Uterus (tissue), 3 donors: ENCODE measurements at regions not wholly inside any gene's neighbourhood (a gene's known extent, or its start where the extent isn't known, plus 50 kb on each side); places are given as distances from the start of the nearest gene placed in this dataset.

Source experiments
- DNase-seq, 2 donors: peaks; one replicate each; pipeline ENCODE4 v3.0.0-alpha.2; 2019 to 2020
- H3K27ac ChIP-seq, 2 donors: fragments of 200-600 bp; sonication (generic); 1 replicate in 1 of 2; 2 replicates in 1 of 2; pipeline ENCODE4 v1.5.1; 2016 to 2018
- H3K27me3 ChIP-seq, 2 donors: fragments of 200-600 bp; sonication (generic); one replicate each; pipeline ENCODE4 v1.5.1; 2018 to 2019; ENCODE audit warnings: control low read depth in 1 of 2
- H3K36me3 ChIP-seq, 2 donors: fragments of 200-600 bp; sonication (generic); one replicate each; pipeline ENCODE4 v1.5.1; 2019; ENCODE audit warnings: control low read depth in 1 of 2
- H3K4me1 ChIP-seq, 2 donors: fragments of 200-600 bp; sonication (generic); one replicate each; pipeline ENCODE4 v1.5.1; 2018 to 2019; ENCODE audit warnings: control low read depth in 1 of 2
- H3K4me3 ChIP-seq, 2 donors: fragments of 200-600 bp; sonication (generic); 1 replicate in 1 of 2; 2 replicates in 1 of 2; pipeline ENCODE4 v1.5.1; 2018 to 2019; ENCODE audit warnings: mild to moderate bottlenecking in 1 of 2
- H3K9me3 ChIP-seq, 2 donors: fragments of 200-600 bp; sonication (generic); one replicate each; pipeline ENCODE4 v1.5.1; 2019; ENCODE audit warnings: control low read depth in 1 of 2
- CTCF ChIP-seq, 4 experiments: fragments of 200-600 bp in 2 of 4; fragments of 450-650 bp in 2 of 4; sonication (generic) in 2 of 4; IDR thresholded peaks; one replicate each; pipeline ENCODE4 v1.5.1; 2016 to 2019; ENCODE audit warnings: antibody characterized with exemption in 4 of 4, mild to moderate bottlenecking in 2 of 4, moderate library complexity in 1 of 4
- POLR2A ChIP-seq, 2 donors: fragments of 450-650 bp; IDR thresholded peaks; one replicate each; pipeline ENCODE4 v1.6.1; 2016; ENCODE audit warnings: antibody characterized with exemption in 2 of 2, mild to moderate bottlenecking in 1 of 2, moderate library complexity in 1 of 2
- intact Hi-C: fragments of 100-400 bp; cut with DNase I; formaldehyde crosslinking; loops from one replicate; pipeline ENCODE4 v1.15.1; 2023; ENCODE audit warnings: low total_unique reads
- donor health status: DM: yes; HTN: yes; CAD: no.

GRCh38 chr18:11323359-11323819 lies 174.0 kb upstream of the PIEZO2 start:
- Histone ChIP-seq H3K4me1 (no peaks in the 10 kb centered on the region), H3K4me3 (no peak overlapping the region), H3K27me3 (no peaks in the 10 kb centered on the region), H3K27ac (no peak overlapping the region), H3K36me3 (no peaks in the 10 kb centered on the region), H3K9me3 (no peaks in the 10 kb centered on the region)
- no peak for DNase-seq
- TF ChIP-seq CTCF (IDR thresholded peaks at IDR 0.05) (no peak), POLR2A (IDR thresholded peaks at IDR 0.05) (no peak)
- intact Hi-C loops: no loop called here

- H3K27me3 ChIP-seq: no peaks in the 10 kb centered on the region
- no peaks in the 10 kb centered on the region for H3K4me1 ChIP-seq
- no peak overlapping the region for H3K4me3 ChIP-seq
- no peak for TF ChIP-seq CTCF (IDR thresholded peaks at IDR 0.05)
- no peak for TF ChIP-seq POLR2A (IDR thresholded peaks at IDR 0.05)
- intact Hi-C loops: no loop called here
- no peaks in the 10 kb centered on the region for H3K36me3 ChIP-seq
- H3K9me3 ChIP-seq: no peaks in the 10 kb centered on the region
- H3K27ac ChIP-seq: no peak overlapping the region
- no peak for DNase-seq
Measured at GRCh38 chr18:11322716-11323115, 173.3 kb upstream of the PIEZO2 start.

DNA sequence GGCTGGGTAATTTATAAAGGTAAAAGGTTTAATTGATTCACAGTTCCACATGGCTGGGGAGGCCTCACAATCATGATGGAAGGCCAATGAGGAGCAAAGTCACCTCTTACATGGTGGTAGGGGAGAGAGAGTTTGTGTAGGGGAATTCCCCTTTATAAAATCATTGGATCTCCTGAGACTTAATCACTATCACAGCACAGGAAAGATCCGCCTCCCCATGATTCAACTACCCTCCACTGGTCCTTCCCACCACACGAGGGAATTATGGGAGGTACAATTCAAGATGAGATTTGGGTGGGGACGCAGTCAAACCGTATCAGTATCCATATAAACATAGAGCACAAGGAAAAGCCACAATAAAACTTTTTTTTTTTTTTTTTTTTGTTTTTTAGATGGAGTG lies 172.6 kb upstream of the PIEZO2 start:
- Histone ChIP-seq H3K36me3 (no peaks in the 10 kb centered on the region), H3K4me3 (no peak overlapping the region), H3K27me3 (no peaks in the 10 kb centered on the region), H3K4me1 (no peaks in the 10 kb centered on the region), H3K27ac (no peak overlapping the region), H3K9me3 (no peaks in the 10 kb centered on the region)
- no peak for TF ChIP-seq POLR2A (IDR thresholded peaks at IDR 0.05)
- TF ChIP-seq CTCF (IDR thresholded peaks at IDR 0.05): no peak
- intact Hi-C loops: no loop called here
- no peak for DNase-seq

- H3K27ac ChIP-seq: no peak overlapping the region
- H3K36me3 ChIP-seq: no peaks in the 10 kb centered on the region
- no peak overlapping the region for H3K4me3 ChIP-seq
- no peak for TF ChIP-seq POLR2A (IDR thresholded peaks at IDR 0.05)
- TF ChIP-seq CTCF (IDR thresholded peaks at IDR 0.05): no peak
- intact Hi-C loops: no loop called here
- DNase-seq: no peak
- H3K27me3 ChIP-seq: no peaks in the 10 kb centered on the region
- no peaks in the 10 kb centered on the region for H3K4me1 ChIP-seq
- no peaks in the 10 kb centered on the region for H3K9me3 ChIP-seq
Measured at GRCh38 chr18:11320986-11321385, 171.6 kb upstream of the PIEZO2 start.

DNA sequence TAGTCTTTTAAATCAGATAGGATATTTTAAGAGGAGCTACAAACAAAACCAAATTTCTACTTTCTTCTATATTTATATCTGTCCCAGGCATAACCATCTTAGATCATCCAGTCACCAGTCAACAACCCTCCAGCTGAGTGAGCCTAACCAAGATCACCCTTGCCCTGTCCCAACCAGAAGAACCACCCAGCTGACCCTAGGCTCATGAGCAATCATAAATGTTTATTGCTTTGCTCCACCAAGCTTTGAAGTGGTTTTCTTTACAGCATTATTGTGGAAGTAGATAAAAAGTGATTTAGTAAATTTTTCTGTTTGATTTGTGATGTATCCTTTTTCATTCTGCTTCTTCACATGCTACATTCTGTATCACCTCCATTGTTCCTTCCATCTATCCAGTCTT lies 167.2 kb upstream of the PIEZO2 start:
- DNase-seq: no peak
- TF ChIP-seq CTCF (IDR thresholded peaks at IDR 0.05): no peak
- TF ChIP-seq POLR2A (IDR thresholded peaks at IDR 0.05): no peak
- Histone ChIP-seq H3K27me3 (no peaks in the 10 kb centered on the region), H3K27ac (no peak overlapping the region), H3K9me3 (no peaks in the 10 kb centered on the region), H3K36me3 (no peaks in the 10 kb centered on the region), H3K4me3 (no peak overlapping the region), H3K4me1 (no peaks in the 10 kb centered on the region)
- intact Hi-C loops: no loop called here
